Aorta (tissue), 5 donors: ENCODE measurements at regions not wholly inside any gene's neighbourhood (a gene's known extent, or its start where the extent isn't known, plus 50 kb on each side); places are given as distances from the start of the nearest gene placed in this dataset.

Source experiments
- ATAC-seq: fragments of 200-7000 bp; cut with Tn5 transposase; one replicate; pipeline ENCODE4 v1.9.1; 2022; ENCODE audit warnings: moderate library complexity; ENCODE audit not compliant: low FRiP score
- DNase-seq, 2 donors: peaks; one replicate each; pipeline ENCODE4 v3.0.0-alpha.2; 2020
- H3K27ac ChIP-seq, 2 donors: one replicate each; pipeline ENCODE4 v1.5.1; 2013; ENCODE audit warnings: low read length in 2 of 2, mild to moderate bottlenecking in 2 of 2, moderate library complexity in 2 of 2, control low read depth in 1 of 2, inconsistent platforms in 1 of 2, low read depth in 1 of 2
- H3K27me3 ChIP-seq, 2 donors: one replicate each; pipeline ENCODE4 v1.6.1; 2013; ENCODE audit warnings: control low read depth in 1 of 2, low read length in 1 of 2, mild to moderate bottlenecking in 1 of 2, moderate library complexity in 1 of 2; ENCODE audit not compliant: insufficient read depth in 2 of 2, control insufficient read depth in 1 of 2
- H3K36me3 ChIP-seq, 2 donors: one replicate each; pipeline ENCODE4 v1.6.1; 2013; ENCODE audit warnings: control low read depth in 1 of 2, low read length in 1 of 2, mild to moderate bottlenecking in 1 of 2; ENCODE audit not compliant: insufficient read depth in 2 of 2, control insufficient read depth in 1 of 2
- H3K4me1 ChIP-seq, 2 donors: one replicate each; pipeline ENCODE4 v1.6.1; 2013; ENCODE audit warnings: low read length in 2 of 2, control low read depth in 1 of 2, mild to moderate bottlenecking in 1 of 2, moderate library complexity in 1 of 2; ENCODE audit not compliant: insufficient read depth in 2 of 2, control insufficient read depth in 1 of 2
- H3K4me3 ChIP-seq, 2 donors: one replicate each; pipeline ENCODE4 v1.5.1; 2013; ENCODE audit warnings: low read length in 2 of 2, control low read depth in 1 of 2, mild to moderate bottlenecking in 1 of 2
- H3K9me3 ChIP-seq: one replicate; pipeline ENCODE4 v1.6.1; 2013; ENCODE audit warnings: mild to moderate bottlenecking, low read length; ENCODE audit not compliant: control insufficient read depth
- WGBS, 2 donors: extraction: QIAGEN DNeasy Blood & Tissue Kit; methylation state at CpG; one replicate each; pipeline ENCODE4 v1.1.7; 2013; 5-methylcytosine and 5-hydroxymethylcytosine counted together
- intact Hi-C, 2 donors: fragments of 100-400 bp; cut with DNase I; formaldehyde crosslinking; loops; one replicate each; pipeline versions ENCODE4 v1.14.2 to v1.15.0; 2022
- donor health status: healthy with polysubstance abuse.
- donor health status: Bipolar disorder and iron deficiency.
- donor health status: DM: no; HTN: no; CAD: no.
- donor health status: DM: no; HTN: no; CAD: no.
- donor health status: DM: yes; HTN: yes; CAD: no.

DNA sequence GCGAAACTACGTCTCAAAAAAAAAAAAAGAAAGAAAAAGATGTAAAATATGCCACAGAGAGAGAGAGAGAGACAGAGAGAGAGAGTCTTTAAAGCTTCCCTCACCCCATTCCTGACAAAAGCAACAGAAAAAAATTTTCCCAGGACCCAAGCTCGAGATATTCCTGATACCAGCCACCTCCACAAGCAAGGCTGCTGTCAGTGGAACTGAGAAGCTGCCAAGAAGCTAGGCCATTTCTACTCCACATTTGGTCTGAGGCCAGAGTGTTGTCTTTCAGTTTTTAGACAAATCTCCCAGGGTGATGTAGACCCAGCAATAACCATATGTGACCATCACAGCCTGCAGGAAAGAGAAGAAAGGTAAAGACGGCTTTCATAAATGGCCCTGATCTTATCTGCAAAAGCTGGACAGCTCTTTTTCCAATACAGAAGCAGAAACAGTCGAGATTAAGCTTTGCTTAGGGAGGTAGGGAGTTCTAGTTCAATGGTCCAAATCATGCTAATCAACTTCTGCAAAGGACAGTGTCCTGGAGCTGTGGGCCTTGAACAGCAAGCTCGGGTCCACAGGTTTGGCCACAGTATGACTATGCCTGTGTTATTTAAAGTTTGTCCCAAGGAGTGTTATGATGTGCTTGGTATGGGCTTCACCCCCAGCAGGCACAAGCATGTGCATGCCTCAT is 130.3 kb upstream of the NUDT4 start:
- intact Hi-C loops, result no loop called here
- no peaks in the 10 kb centered on the region for H3K4me1 ChIP-seq
- 15 to 37% methylated on average over 6 of the region's 6 CpGs for WGBS, 2 donors
- H3K4me3 ChIP-seq, result no peak overlapping the region
- no peaks in the 10 kb centered on the region for H3K27me3 ChIP-seq
- DNase-seq, result no peak
- H3K36me3 ChIP-seq, result no peaks in the 10 kb centered on the region
- no peaks in the 10 kb centered on the region for H3K9me3 ChIP-seq
- no peak overlapping the region for H3K27ac ChIP-seq
- no peak for ATAC-seq

DNA sequence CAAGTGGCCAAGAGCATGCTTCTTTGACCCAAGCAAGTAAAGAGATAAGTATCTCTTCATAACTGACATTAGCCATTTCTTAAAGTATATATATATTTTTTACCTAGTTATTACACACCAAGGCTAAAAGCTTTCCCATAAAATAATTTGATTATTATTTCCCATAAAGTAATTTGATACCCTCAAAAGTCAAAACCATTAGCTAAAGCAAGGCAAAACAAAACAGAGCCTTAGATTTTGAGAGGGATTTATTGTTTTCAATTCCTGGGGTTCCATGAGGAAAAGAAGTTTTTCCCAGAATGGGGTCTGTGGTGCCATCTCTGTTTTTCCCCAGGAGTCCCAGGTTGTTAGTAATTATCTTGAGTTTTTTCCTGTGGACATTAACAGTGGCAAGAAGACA is 125.5 kb upstream of the NUDT4 start:
- no peak overlapping the region for H3K4me3 ChIP-seq
- H3K9me3 ChIP-seq, result no peaks in the 10 kb centered on the region
- ATAC-seq (no peak), DNase-seq (no peak)
- no peaks in the 10 kb centered on the region for H3K27me3 ChIP-seq
- H3K36me3 ChIP-seq, result no peaks in the 10 kb centered on the region
- intact Hi-C loops, result no loop called here
- H3K27ac ChIP-seq, result no peak overlapping the region
- peaks cover 6 to 9% of the 10 kb centered on the region in 2 donors for H3K4me1 ChIP-seq

DNA sequence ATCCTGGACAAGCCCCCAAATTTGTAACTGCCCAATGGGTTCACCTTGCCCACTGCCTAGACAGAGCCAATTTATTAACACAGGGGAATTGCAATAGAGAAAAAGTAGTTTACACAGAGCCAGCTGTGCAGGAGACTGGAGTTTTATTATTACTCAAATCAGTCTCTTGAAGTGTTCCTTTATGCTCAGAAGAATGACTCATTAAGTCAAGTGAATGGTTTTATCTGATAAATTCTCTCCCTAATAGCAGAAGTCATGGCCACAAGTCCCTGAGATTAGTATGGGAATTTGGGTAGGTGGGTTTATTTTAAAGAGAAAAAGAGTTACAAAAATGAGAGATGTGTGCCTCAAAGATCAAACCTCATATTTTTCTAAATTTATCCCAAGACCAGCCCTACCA is 122.8 kb upstream of the NUDT4 start:
- Histone ChIP-seq H3K27ac (no peak overlapping the region), H3K36me3 (no peaks in the 10 kb centered on the region), H3K4me1 (peaks cover 6 to 9% of the 10 kb centered on the region in 2 donors), H3K27me3 (no peaks in the 10 kb centered on the region), H3K9me3 (no peaks in the 10 kb centered on the region), H3K4me3 (no peak overlapping the region)
- intact Hi-C loops, result no loop called here
- DNase-seq, result no peak
- ATAC-seq, result no peak

DNA sequence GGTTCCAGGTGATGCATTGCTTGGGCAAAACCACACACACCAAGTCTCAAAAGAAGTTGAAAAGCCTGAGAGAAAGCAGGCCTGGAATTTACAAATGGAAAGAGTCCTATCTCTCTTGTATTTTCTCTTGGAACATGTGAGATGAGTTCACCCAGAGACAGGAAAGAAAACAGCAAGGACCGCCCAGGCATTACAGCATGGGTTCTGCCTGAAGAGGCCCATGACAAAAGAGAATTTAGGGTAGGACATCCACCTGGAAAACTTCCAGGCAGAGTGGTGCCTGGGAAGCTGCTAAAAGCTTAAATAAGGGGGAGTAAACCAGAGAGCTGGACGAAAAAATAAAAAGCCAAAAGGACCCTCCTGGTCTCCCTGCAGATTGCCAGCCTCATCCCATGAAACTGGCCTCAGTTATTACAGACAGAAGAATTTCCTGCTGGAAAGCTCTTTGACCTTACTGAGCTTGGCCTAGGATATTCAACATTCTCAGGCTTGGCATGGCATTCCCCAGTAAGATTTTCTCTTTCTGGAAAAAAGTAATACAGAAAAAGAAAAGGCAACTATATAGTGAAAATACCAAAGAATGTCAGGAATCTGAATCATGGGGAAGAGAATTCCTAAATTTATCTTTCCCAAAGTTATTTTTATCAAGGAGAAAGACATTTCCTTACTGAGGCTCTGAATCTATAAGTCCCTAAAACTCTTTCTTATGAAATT is 121.3 kb upstream of the NUDT4 start:
- peak overlapping the region; percentile 8 to 28 for H3K27ac ChIP-seq
- DNase-seq (no peak), ATAC-seq (no peak)
- H3K4me1 ChIP-seq, result peaks cover 6 to 9% of the 10 kb centered on the region in 2 donors
- H3K27me3 ChIP-seq, result no peaks in the 10 kb centered on the region
- no peaks in the 10 kb centered on the region for H3K36me3 ChIP-seq
- intact Hi-C loops, result no loop called here
- no peaks in the 10 kb centered on the region for H3K9me3 ChIP-seq
- WGBS, 2 donors, result 12 to 19% methylated on average over 2 of the region's 2 CpGs
- H3K4me3 ChIP-seq, result no peak overlapping the region

DNA sequence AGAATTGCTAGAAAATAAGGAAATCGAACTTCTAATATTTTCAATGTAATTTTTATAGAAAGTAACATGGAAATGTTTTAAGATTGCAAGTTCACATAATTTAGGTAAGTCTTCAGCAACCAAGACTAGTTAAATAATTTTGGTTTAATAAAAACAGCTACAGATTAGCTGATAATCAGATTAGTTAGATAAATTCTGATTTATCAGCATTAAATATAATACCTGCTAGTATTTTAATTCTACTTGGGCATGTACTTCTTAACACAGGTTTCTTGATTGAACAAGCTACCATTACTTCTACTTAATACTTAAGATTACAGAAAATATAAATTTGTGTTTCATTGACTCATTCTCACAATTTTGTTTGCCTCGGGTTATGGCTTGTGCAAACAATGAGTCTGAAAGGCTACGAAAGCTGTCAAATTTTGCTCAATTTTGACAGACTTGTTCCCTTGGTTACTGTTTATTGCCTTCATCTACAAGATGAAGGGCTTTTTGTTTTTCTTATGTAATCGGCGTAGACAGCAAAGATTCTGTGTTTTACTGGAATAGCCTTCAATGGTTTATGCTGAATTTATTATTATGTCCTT is 116.1 kb upstream of the NUDT4 start:
- Histone ChIP-seq H3K27ac (no peak overlapping the region), H3K36me3 (no peaks in the 10 kb centered on the region), H3K4me1 (no peaks in the 10 kb centered on the region), H3K4me3 (no peak overlapping the region), H3K9me3 (no peaks in the 10 kb centered on the region), H3K27me3 (no peaks in the 10 kb centered on the region)
- DNase-seq, result no peak
- no peak for ATAC-seq
- WGBS, 2 donors, result 71 to 82% methylated on average over 5 of the region's 5 CpGs
- intact Hi-C loops, result no loop called here

DNA sequence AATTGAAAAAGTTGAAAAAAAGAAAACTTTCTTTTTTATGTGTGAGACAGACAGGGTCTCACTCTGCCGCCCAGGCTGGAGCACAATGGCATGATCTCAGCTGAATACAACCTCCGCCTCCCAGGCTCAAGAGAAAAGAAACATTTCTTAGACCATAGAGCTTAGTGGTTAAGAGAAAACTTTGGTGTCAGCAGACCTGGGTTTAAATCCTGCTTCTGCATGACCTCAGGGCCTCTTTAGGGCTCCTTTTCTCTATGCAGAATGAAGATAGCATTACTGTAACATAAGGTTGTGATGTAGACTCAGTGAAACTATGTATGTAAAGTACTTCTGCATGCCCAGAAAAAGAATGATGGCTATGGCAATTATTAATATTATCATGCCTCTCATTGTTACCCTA is 104.7 kb upstream of the NUDT4 start:
- intact Hi-C loops, result no loop called here
- ATAC-seq (no peak), DNase-seq (no peak)
- H3K36me3 ChIP-seq, result no peaks in the 10 kb centered on the region
- WGBS, 2 donors, result 99 to 100% methylated on average over 2 of the region's 2 CpGs
- no peak overlapping the region for H3K4me3 ChIP-seq
- no peak overlapping the region for H3K27ac ChIP-seq
- H3K27me3 ChIP-seq, result no peaks in the 10 kb centered on the region
- H3K9me3 ChIP-seq, result no peaks in the 10 kb centered on the region
- H3K4me1 ChIP-seq, result no peaks in the 10 kb centered on the region

DNA sequence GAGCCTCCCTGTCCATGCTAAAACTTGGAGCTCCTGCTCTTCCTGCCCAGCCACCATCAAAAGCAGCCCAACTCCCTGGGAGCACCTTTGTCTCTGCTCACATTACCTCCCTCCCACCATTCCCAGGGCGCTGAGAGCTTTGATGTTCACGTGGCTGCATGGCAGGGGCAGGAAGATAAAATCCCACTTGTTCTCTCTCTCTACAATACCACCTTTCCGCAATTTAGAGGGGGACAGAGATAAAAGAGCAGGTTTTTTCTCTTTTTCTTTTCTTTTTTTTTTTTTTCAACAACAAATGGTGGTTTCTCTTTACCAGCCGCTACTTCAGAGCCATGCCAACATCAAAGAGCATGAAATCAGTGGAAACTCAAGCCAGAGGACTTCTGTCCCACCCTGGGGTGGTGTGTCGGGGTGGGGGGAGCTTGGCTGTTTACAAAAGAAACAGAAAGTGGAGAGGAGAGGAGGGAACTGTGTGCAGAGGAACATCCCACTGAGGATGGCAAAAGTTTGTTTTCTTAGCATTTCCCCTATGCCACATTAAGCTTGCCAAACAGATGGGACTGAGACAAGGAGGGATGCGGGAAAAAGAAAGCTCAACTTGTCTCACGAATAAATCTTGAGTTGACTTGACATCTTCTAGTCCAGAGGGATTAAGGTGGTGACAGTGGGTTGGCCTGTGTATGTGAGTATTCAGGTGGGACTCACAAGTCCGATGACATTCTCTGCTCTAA is 103.7 kb upstream of the NUDT4 start:
- DNase-seq, result no peak
- H3K4me1 ChIP-seq, result no peaks in the 10 kb centered on the region
- no peak overlapping the region for H3K4me3 ChIP-seq
- H3K27ac ChIP-seq, result no peak overlapping the region
- no peaks in the 10 kb centered on the region for H3K27me3 ChIP-seq
- H3K9me3 ChIP-seq, result no peaks in the 10 kb centered on the region
- no peaks in the 10 kb centered on the region for H3K36me3 ChIP-seq
- 45 to 62% methylated on average over 8 of the region's 8 CpGs for WGBS, 2 donors
- intact Hi-C loops, result no loop called here
- no peak for ATAC-seq

DNA sequence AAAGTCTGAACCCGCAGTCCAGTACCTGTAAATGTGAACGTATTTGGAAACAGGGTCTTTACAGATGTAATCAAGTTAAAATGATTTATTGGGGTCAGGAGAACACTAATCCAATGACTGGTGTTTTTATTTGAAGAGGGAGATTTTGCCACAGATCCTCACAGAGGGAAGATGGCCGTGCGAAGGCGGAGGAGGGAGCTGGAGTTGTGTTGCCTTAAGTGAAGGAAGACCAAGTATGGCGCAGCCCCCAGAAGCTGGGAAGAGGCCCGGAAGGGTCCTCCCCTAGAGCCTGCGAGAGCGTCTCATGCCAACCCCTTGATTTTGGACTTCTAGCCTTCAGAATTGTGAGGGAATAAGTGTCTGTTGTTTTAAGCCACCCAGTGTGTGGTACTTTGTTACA is 102.8 kb upstream of the NUDT4 start:
- intact Hi-C loops, result no loop called here
- WGBS, 2 donors, result 97% methylated on average over 9 of the region's 9 CpGs
- ATAC-seq (no peak), DNase-seq (no peak)
- Histone ChIP-seq H3K4me3 (no peak overlapping the region), H3K9me3 (no peaks in the 10 kb centered on the region), H3K27me3 (no peaks in the 10 kb centered on the region), H3K4me1 (no peaks in the 10 kb centered on the region), H3K27ac (no peak overlapping the region), H3K36me3 (no peaks in the 10 kb centered on the region)
